GM18517 (cell line): ENCODE measurements at regions not wholly inside any gene's neighbourhood (a gene's known extent, or its start where the extent isn't known, plus 50 kb on each side); places are given as distances from the start of the nearest gene placed in this dataset.
"Not testable (repeated sequence)": the region's sequence is repeated elsewhere in the genome, so short reads cannot be mapped to it uniquely, and the experiment has no call there.

Experiments
- ATAC-seq: cut with Tn5 transposase; IDR thresholded peaks from one replicate; pipeline ENCODE4 v1.9.1; 2021; ENCODE audit warnings: mild to moderate bottlenecking, moderate library complexity; ENCODE audit not compliant: unreplicated experiment

GRCh38 chr13:109345433-109345941 is 440.9 kb downstream of the IRS2 start:
- no peak for ATAC-seq

GRCh38 chr13:109344552-109345157 is 441.7 kb downstream of the IRS2 start:
- ATAC-seq = no peak

- no peak for ATAC-seq
Measured at GRCh38 chr13:109336730-109337129, 449.7 kb downstream of the IRS2 start.

- ATAC-seq = no peak
Measured at GRCh38 chr13:109333893-109334651, 452.3 kb downstream of the IRS2 start.

GRCh38 chr13:109332506-109333499 is 453.6 kb downstream of the IRS2 start:
- no peak for ATAC-seq

GRCh38 chr13:109331898-109332297 is 454.5 kb downstream of the IRS2 start:
- no peak for ATAC-seq

- ATAC-seq = no peak
Measured at GRCh38 chr13:109331011-109331433, 455.4 kb downstream of the IRS2 start.

- ATAC-seq = no peak
Measured at GRCh38 chr13:109330123-109330522, 456.3 kb downstream of the IRS2 start.

GRCh38 chr13:109329175-109329574 is 457.2 kb downstream of the IRS2 start:
- ATAC-seq = no peak

GRCh38 chr13:109326601-109327000 is 459.8 kb downstream of the IRS2 start:
- no peak for ATAC-seq

- ATAC-seq = no peak
Measured at GRCh38 chr13:109323338-109323737, 463.0 kb downstream of the IRS2 start.

- no peak for ATAC-seq
Measured at GRCh38 chr13:109318945-109319590, 467.3 kb downstream of the IRS2 start.

GRCh38 chr13:109315481-109315880 is 470.9 kb downstream of the IRS2 start:
- ATAC-seq = no peak

- no peak for ATAC-seq
Measured at GRCh38 chr13:109314101-109314500, 472.3 kb downstream of the IRS2 start.

- ATAC-seq = no peak
Measured at GRCh38 chr13:109312399-109312798, 474.0 kb downstream of the IRS2 start.

- not testable (repeated sequence) for ATAC-seq
Measured at GRCh38 chr13:109311431-109311976, 474.9 kb downstream of the IRS2 start.

- ATAC-seq = no peak
Measured at GRCh38 chr13:109309625-109310363, 476.6 kb downstream of the IRS2 start.

GRCh38 chr13:109307027-109307426 is 479.4 kb downstream of the IRS2 start:
- ATAC-seq = no peak

GRCh38 chr13:109301726-109302125 is 484.7 kb downstream of the IRS2 start:
- no peak for ATAC-seq

- no peak for ATAC-seq
Measured at GRCh38 chr13:109301276-109301675, 485.1 kb downstream of the IRS2 start.
